NB4 (cell line): ENCODE measurements at regions not wholly inside any gene's neighbourhood (a gene's known extent, or its start where the extent isn't known, plus 50 kb on each side); places are given as distances from the start of the nearest gene placed in this dataset.

ENCODE experiments used
- DNase-seq: peaks from one replicate; pipeline ENCODE4 v3.0.0; 2010; ENCODE audit warnings: low read depth
- H3K4me3 ChIP-seq: one replicate; pipeline ENCODE4 v1.5.1; 2011; ENCODE audit warnings: mild to moderate bottlenecking, low read depth, low read length, moderate library complexity
- MYC ChIP-seq: IDR thresholded peaks from 2 replicates; pipeline ENCODE4 v1.6.1; 2011; ENCODE audit warnings: low read depth, low read length
- POLR2A ChIP-seq: IDR thresholded peaks from 2 replicates; pipeline ENCODE4 v1.6.1; 2011; ENCODE audit warnings: mild to moderate bottlenecking; ENCODE audit not compliant: insufficient read length; ENCODE audit errors: extremely low read depth
- TF ChIP-seq, protein P1 (sequence below): IDR thresholded peaks from 2 replicates; pipeline ENCODE4 v1.6.1; 2011; ENCODE audit warnings: low read depth, low read length
- TF ChIP-seq, protein P2 (sequence below): IDR thresholded peaks from one replicate; pipeline ENCODE4 v1.5.1; 2012; ENCODE audit warnings: low read depth, low read length

- TF ChIP-seq MYC = no peak
- TF ChIP-seq, protein P1, sequence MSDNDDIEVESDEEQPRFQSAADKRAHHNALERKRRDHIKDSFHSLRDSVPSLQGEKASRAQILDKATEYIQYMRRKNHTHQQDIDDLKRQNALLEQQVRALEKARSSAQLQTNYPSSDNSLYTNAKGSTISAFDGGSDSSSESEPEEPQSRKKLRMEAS = no peak
- no peak for TF ChIP-seq POLR2A
- TF ChIP-seq, protein P2, sequence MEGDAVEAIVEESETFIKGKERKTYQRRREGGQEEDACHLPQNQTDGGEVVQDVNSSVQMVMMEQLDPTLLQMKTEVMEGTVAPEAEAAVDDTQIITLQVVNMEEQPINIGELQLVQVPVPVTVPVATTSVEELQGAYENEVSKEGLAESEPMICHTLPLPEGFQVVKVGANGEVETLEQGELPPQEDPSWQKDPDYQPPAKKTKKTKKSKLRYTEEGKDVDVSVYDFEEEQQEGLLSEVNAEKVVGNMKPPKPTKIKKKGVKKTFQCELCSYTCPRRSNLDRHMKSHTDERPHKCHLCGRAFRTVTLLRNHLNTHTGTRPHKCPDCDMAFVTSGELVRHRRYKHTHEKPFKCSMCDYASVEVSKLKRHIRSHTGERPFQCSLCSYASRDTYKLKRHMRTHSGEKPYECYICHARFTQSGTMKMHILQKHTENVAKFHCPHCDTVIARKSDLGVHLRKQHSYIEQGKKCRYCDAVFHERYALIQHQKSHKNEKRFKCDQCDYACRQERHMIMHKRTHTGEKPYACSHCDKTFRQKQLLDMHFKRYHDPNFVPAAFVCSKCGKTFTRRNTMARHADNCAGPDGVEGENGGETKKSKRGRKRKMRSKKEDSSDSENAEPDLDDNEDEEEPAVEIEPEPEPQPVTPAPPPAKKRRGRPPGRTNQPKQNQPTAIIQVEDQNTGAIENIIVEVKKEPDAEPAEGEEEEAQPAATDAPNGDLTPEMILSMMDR = no peak
- no peak for DNase-seq
- H3K4me3 ChIP-seq = no peak overlapping the region
These were observed 1131.5 kb downstream of the SI start for GRCh38 chr3:163946785-163947184.

GRCh38 chr3:163943664-163944063 is 1134.6 kb downstream of the SI start:
- no peak for DNase-seq
- no peak overlapping the region for H3K4me3 ChIP-seq
- TF ChIP-seq, protein P1 = no peak
- TF ChIP-seq POLR2A = no peak

DNA sequence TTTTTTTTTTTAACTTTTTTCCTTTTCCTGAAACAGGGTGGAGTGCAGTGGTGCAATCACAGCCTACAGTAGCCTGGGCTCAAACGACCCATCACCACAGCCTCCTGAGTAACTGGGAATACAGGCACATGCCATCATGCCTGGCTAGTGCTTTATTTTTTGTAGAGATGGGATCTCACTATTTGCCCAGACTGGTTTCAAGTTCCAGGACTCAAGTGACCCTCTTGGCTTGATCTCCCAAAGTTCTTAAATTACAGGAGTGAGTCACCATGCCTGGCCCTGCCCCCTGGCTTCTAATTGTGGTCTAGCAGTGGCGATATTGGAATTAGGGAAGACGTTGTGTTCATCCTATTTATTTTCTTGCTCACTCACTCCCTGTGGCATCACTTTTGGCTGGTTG is 1138.4 kb downstream of the SI start:
- no peak for DNase-seq
- H3K4me3 ChIP-seq = no peak overlapping the region
- TF ChIP-seq, protein P2 = no peak
- TF ChIP-seq MYC (no peak), POLR2A (no peak)
- TF ChIP-seq, protein P1 = no peak

GRCh38 chr3:163936543-163936942 is 1141.8 kb downstream of the SI start:
- TF ChIP-seq, protein P2 = no peak
- no peak for TF ChIP-seq POLR2A
- no peak for TF ChIP-seq MYC
- DNase-seq = no peak
- no peak overlapping the region for H3K4me3 ChIP-seq

GRCh38 chr3:163935411-163935810 is 1142.9 kb downstream of the SI start:
- DNase-seq = no peak
- no peak overlapping the region for H3K4me3 ChIP-seq
- no peak for TF ChIP-seq POLR2A
- TF ChIP-seq, protein P1 = no peak

- no peak overlapping the region for H3K4me3 ChIP-seq
- TF ChIP-seq, protein P2 = no peak
- TF ChIP-seq MYC (no peak), POLR2A (no peak)
- TF ChIP-seq, protein P1 = no peak
- DNase-seq = no peak
These were observed 1149.1 kb downstream of the SI start for GRCh38 chr3:163929069-163929652.

GRCh38 chr3:163927521-163927920 is 1150.8 kb downstream of the SI start:
- no peak for DNase-seq
- TF ChIP-seq POLR2A (no peak), MYC (no peak)
- TF ChIP-seq, protein P2 = no peak
- TF ChIP-seq, protein P1 = no peak
- no peak overlapping the region for H3K4me3 ChIP-seq
